ENCODE measurements at regions not wholly inside any gene's neighbourhood (a gene's known extent, or its start where the extent isn't known, plus 50 kb on each side); places are given as distances from the start of the nearest gene placed in this dataset.

GRCh38 chr5:138655530-138656190 lies 80.5 kb upstream of the HSPA9 start:
- Histone ChIP-seq H3K9me1 (ENCODE audit: control insufficient read depth, extremely low read depth, insufficient read depth, low read length) (no peaks in the 10 kb centered on the region), H2AFZ (ENCODE audit: control insufficient read depth, low read length) (no peak overlapping the region), H3K4me2 (ENCODE audit: control insufficient read depth, extremely low read depth, insufficient read depth, low read depth, low read length) (no peak overlapping the region), H3K36me3 (ENCODE audit: control insufficient read depth in 2 of 2, extremely low read depth in 1 of 2, insufficient read depth in 2 of 2, low read length in 2 of 2) (no peaks in the 10 kb centered on the region), H3K27ac (ENCODE audit: control insufficient read depth, insufficient read depth, low read length) (no peak overlapping the region), H4K20me1 (ENCODE audit: control insufficient read depth, extremely low read depth, insufficient read depth, low read length) (no peaks in the 10 kb centered on the region), H3K9ac (ENCODE audit: control insufficient read depth, extremely low read depth, insufficient read depth, low read length) (no peak overlapping the region), H3K4me3 (ENCODE audit: control insufficient read depth in 2 of 3, extremely low read depth in 1 of 3, insufficient read depth in 2 of 3, low read depth in 1 of 3, low read length in 3 of 3) (no peak overlapping the region), H3K27me3 (ENCODE audit: control insufficient read depth, extremely low read depth, insufficient read depth, low read length) (no peaks in the 10 kb centered on the region), H3K9me3 (ENCODE audit: control insufficient read depth, low read depth, low read length) (no peaks in the 10 kb centered on the region), H3K79me2 (ENCODE audit: control insufficient read depth, insufficient read depth, low read length) (no peaks in the 10 kb centered on the region), H3K4me1 (ENCODE audit: control insufficient read depth, extremely low read depth, insufficient read depth, low read length) (peaks cover 10% of the 10 kb centered on the region)
- no peak for TF ChIP-seq EZH2 (IDR thresholded peaks at IDR 0.05; ENCODE audit: low read length)
- no peak for TF ChIP-seq CTCF (optimal IDR thresholded peaks at IDR 0.05 in 1 of 3, IDR thresholded peaks at IDR 0.05 in 1 of 3, conservative IDR thresholded peaks at IDR 0.05 in 1 of 3; ENCODE audit: extremely low read depth in 1 of 3, insufficient read depth in 2 of 3, low read length in 3 of 3)
- no peak for FAIRE-seq
- DNase-seq (ENCODE audit: low read depth, low spot score) = no peak
- dilution Hi-C loops (cut with MboI; ENCODE audit: extremely low pct_ligation_motif_present, low sequenced_read_pairs) = no loop called here

DNA sequence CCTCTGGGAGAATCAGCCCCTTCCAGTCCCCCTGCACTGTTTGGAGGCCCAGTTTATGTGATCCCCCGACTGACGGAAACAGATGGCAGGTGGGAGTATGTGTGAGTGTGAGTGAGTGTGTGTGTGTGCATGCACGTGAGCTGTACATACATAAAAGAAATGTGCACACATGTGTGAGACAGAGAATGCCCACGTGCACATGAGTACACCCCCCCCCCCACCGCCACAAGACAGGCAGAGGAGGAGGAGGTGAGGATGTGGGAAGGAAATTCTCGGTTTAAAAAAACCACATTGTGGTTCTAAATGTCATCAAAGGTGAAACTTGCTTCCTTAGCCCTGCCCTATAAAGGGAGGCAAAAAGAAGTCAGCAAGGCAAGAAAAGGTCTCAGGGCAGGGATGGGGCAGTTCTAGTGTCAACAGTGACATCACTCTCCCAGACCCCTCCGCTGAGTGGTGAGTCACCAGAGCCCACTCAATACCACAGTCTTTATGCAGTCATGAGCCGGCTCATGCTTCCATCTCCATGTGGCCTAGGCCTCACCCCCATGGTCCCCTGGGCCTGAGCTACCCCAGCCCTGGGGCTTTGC lies 79.2 kb upstream of the HSPA9 start:
- H2AFZ ChIP-seq (ENCODE audit: control insufficient read depth, low read length) = no peak overlapping the region
- H3K9ac ChIP-seq (ENCODE audit: control insufficient read depth, extremely low read depth, insufficient read depth, low read length) = no peak overlapping the region
- H3K27ac ChIP-seq (ENCODE audit: control insufficient read depth, insufficient read depth, low read length) = no peak overlapping the region
- no peaks in the 10 kb centered on the region for H3K9me1 ChIP-seq (ENCODE audit: control insufficient read depth, extremely low read depth, insufficient read depth, low read length)
- no peak for TF ChIP-seq EZH2 (IDR thresholded peaks at IDR 0.05; ENCODE audit: low read length)
- no peak for TF ChIP-seq CTCF (optimal IDR thresholded peaks at IDR 0.05 in 1 of 3, IDR thresholded peaks at IDR 0.05 in 1 of 3, conservative IDR thresholded peaks at IDR 0.05 in 1 of 3; ENCODE audit: extremely low read depth in 1 of 3, insufficient read depth in 2 of 3, low read length in 3 of 3)
- FAIRE-seq = no peak
- H3K36me3 ChIP-seq (ENCODE audit: control insufficient read depth in 2 of 2, extremely low read depth in 1 of 2, insufficient read depth in 2 of 2, low read length in 2 of 2) = no peaks in the 10 kb centered on the region
- DNase-seq (ENCODE audit: low read depth, low spot score) = no peak
- H3K79me2 ChIP-seq (ENCODE audit: control insufficient read depth, insufficient read depth, low read length) = no peaks in the 10 kb centered on the region
- no peaks in the 10 kb centered on the region for H3K27me3 ChIP-seq (ENCODE audit: control insufficient read depth, extremely low read depth, insufficient read depth, low read length)
- H4K20me1 ChIP-seq (ENCODE audit: control insufficient read depth, extremely low read depth, insufficient read depth, low read length) = no peaks in the 10 kb centered on the region
- dilution Hi-C loops (cut with MboI; ENCODE audit: extremely low pct_ligation_motif_present, low sequenced_read_pairs) = no loop called here
- H3K4me1 ChIP-seq (ENCODE audit: control insufficient read depth, extremely low read depth, insufficient read depth, low read length) = peaks cover 10% of the 10 kb centered on the region
- H3K4me3 ChIP-seq (ENCODE audit: control insufficient read depth in 2 of 3, extremely low read depth in 1 of 3, insufficient read depth in 2 of 3, low read depth in 1 of 3, low read length in 3 of 3) = no peak overlapping the region
- no peak overlapping the region for H3K4me2 ChIP-seq (ENCODE audit: control insufficient read depth, extremely low read depth, insufficient read depth, low read depth, low read length)
- no peaks in the 10 kb centered on the region for H3K9me3 ChIP-seq (ENCODE audit: control insufficient read depth, low read depth, low read length)
